ENCODE measurements at regions not wholly inside any gene's neighbourhood (a gene's known extent, or its start where the extent isn't known, plus 50 kb on each side); places are given as distances from the start of the nearest gene placed in this dataset.

- H3K27ac ChIP-seq (ENCODE audit: low read depth in 1 of 2, low read length in 1 of 2): no peak overlapping the region
- no peak for TF ChIP-seq CTCF (IDR thresholded peaks at IDR 0.05; ENCODE audit: control extremely low read depth, extremely low read depth)
- WGBS, 2 donors: 74 to 81% methylated on average over 14 of the region's 14 CpGs
- H3K9me3 ChIP-seq (ENCODE audit: control insufficient read depth in 4 of 4, insufficient read depth in 3 of 4, low read length in 3 of 4): peaks cover 0 to 3% (median 0%) of the 10 kb centered on the region in 4 donors
- ATAC-seq (ENCODE audit: insufficient read depth, low FRiP score) (no peak), DNase-seq (no peak)
- no peak overlapping the region for H3K9ac ChIP-seq (ENCODE audit: insufficient read depth in 1 of 2, low read length in 2 of 2)
- H3K4me3 ChIP-seq: no peak overlapping the region
- H3K27me3 ChIP-seq (ENCODE audit: control insufficient read depth in 3 of 3, insufficient read depth in 3 of 3, low read length in 2 of 3): peaks cover 12 to 17% (median 14%) of the 10 kb centered on the region in 3 donors
- H3K4me1 ChIP-seq (ENCODE audit: control insufficient read depth in 5 of 5, insufficient read depth in 5 of 5, low read length in 5 of 5): no peaks in the 10 kb centered on the region
- H3K36me3 ChIP-seq (ENCODE audit: control insufficient read depth in 4 of 4, insufficient read depth in 4 of 4, low read length in 4 of 4): no peaks in the 10 kb centered on the region
Observed at GRCh38 chr4:1462768-1463075, 56.5 kb upstream of the NKX1-1 start.

GRCh38 chr4:1462009-1462767, 55.9 kb upstream of the NKX1-1 start:
- Histone ChIP-seq H3K9ac (ENCODE audit: insufficient read depth in 1 of 2, low read length in 2 of 2) (no peak overlapping the region), H3K9me3 (ENCODE audit: control insufficient read depth in 4 of 4, insufficient read depth in 3 of 4, low read length in 3 of 4) (peaks cover 0 to 2% (median 0%) of the 10 kb centered on the region in 4 donors), H3K27ac (ENCODE audit: low read depth in 1 of 2, low read length in 1 of 2) (no peak overlapping the region), H3K36me3 (ENCODE audit: control insufficient read depth in 4 of 4, insufficient read depth in 4 of 4, low read length in 4 of 4) (no peaks in the 10 kb centered on the region), H3K4me1 (ENCODE audit: control insufficient read depth in 5 of 5, insufficient read depth in 5 of 5, low read length in 5 of 5) (no peaks in the 10 kb centered on the region), H3K27me3 (ENCODE audit: control insufficient read depth in 3 of 3, insufficient read depth in 3 of 3, low read length in 2 of 3) (peaks cover 12 to 20% (median 14%) of the 10 kb centered on the region in 3 donors), H3K4me3 (no peak overlapping the region)
- no peak for TF ChIP-seq CTCF (IDR thresholded peaks at IDR 0.05; ENCODE audit: control extremely low read depth, extremely low read depth)
- DNase-seq: no peak
- WGBS, 2 donors: 46 to 61% methylated on average over 30 to 31 of the region's 31 CpGs
- ATAC-seq (ENCODE audit: insufficient read depth, low FRiP score): no peak

GRCh38 chr4:1460967-1461868, 55.0 kb upstream of the NKX1-1 start:
- Histone ChIP-seq H3K9me3 (ENCODE audit: control insufficient read depth in 4 of 4, insufficient read depth in 3 of 4, low read length in 3 of 4) (peaks cover 0 to 4% (median 0%) of the 10 kb centered on the region in 4 donors), H3K9ac (ENCODE audit: insufficient read depth in 1 of 2, low read length in 2 of 2) (no peak overlapping the region), H3K4me3 (no peak overlapping the region), H3K27me3 (ENCODE audit: control insufficient read depth in 3 of 3, insufficient read depth in 3 of 3, low read length in 2 of 3) (peaks cover 12 to 23% (median 14%) of the 10 kb centered on the region in 3 donors), H3K36me3 (ENCODE audit: control insufficient read depth in 4 of 4, insufficient read depth in 4 of 4, low read length in 4 of 4) (no peaks in the 10 kb centered on the region), H3K27ac (ENCODE audit: low read depth in 1 of 2, low read length in 1 of 2) (no peak overlapping the region), H3K4me1 (ENCODE audit: control insufficient read depth in 5 of 5, insufficient read depth in 5 of 5, low read length in 5 of 5) (no peaks in the 10 kb centered on the region)
- ATAC-seq (ENCODE audit: insufficient read depth, low FRiP score): no peak
- peak in 2 of 3 donors; percentile 24 to 41 for DNase-seq
- TF ChIP-seq CTCF (IDR thresholded peaks at IDR 0.05; ENCODE audit: control extremely low read depth, extremely low read depth): no peak
- 69 to 85% methylated on average over 19 of the region's 19 CpGs for WGBS, 2 donors
